NCI-H146 (cell line): ENCODE measurements at regions not wholly inside any gene's neighbourhood (a gene's known extent, or its start where the extent isn't known, plus 50 kb on each side); places are given as distances from the start of the nearest gene placed in this dataset.
A peak's percentile ranks its signal among the peaks of the same experiment; 100 is the strongest.
"Not testable (repeated sequence)": the region's sequence is repeated elsewhere in the genome, so short reads cannot be mapped to it uniquely, and the experiment has no call there.

ENCODE experiments used
- DNase-seq: peaks from one replicate; lab custom pipeline; 2025; lab: John Stamatoyannopoulos, UW

DNA sequence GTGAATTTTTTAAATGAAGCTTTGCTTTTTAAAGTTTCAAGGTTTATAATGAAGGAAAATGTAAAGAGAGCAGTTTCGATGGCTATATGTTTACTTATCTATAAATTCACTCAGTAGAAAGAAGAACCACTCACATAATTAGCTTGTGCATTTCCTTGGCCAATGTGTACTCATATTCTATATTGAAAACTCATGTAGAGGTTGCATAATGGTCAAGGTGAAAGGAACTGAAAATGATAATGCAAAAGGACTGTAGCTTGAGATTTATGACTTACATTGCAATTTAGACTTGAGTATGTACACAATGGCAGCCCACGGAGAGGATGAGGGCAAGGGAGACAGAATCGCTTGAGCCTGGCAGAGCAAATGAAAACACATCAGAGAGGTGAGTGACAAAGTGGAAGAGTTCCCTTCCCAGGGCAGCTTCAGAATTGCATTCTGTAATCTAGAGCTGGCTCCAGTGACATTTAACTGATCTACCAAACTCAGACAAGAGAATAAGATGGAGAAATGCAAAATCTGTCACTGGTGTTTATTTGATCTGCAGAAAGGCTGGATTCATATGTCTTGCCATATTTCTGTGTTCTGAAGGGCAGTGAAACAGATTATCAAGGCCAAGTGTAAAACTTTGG, 191.8 kb downstream of the TMEM200A start:
- no peak for DNase-seq

DNA sequence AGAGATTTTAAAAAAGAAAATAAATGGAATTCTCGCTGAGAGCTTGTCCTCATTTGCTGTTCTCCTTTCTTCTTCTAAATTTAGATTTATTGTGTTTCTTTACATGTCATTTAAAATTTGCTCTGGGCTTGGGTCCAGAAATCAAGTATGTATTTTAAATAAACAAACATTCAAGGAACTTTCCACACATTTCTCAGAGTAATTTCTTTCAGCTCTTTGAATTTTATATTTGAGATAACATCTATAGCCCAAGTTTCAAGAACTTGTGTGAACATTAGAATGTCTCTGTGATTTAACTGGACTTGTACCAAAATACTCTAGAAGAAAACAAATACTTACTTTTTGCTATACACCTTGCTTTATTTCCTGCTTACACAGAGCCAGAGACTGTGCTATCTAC, 192.3 kb downstream of the TMEM200A start:
- no peak for DNase-seq

DNA sequence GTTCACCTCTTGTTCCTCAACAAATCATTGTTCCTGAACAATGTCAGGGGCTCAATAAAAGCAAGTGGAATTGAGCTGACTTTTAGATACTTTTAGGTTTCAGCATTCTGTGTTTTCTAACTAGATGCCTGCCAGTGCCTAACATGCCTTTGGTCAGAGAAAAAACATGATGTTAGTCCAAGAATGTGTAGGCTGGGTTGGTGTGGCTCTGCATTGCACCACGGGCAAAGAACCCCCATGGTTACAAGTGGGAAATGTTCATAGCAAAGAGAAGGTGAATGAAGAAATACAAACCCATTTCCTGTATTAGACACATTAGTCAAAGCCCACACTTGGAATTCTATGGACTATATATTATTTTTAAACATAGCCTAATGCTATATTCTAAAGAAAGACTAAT, 193.3 kb downstream of the TMEM200A start:
- DNase-seq, result no peak

DNA sequence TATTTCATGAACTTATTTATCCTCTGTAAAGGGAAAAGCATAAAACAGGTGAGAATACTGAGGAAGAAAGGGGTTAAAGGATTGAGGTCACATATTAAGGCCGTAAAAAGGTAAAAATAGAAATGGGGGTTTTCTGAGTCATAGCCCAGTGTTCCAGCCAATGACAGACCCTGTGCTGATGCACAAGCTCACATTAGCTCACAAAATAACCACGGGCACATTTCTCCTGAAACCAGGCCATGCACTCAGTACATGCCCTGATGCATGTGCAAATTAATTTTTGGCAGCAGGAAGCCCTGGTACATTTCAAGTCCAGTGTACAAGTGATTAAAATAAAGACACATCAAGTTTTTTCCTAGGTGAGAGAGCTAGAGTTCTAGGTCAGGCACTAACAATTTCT, 194.4 kb downstream of the TMEM200A start:
- no peak for DNase-seq

DNA sequence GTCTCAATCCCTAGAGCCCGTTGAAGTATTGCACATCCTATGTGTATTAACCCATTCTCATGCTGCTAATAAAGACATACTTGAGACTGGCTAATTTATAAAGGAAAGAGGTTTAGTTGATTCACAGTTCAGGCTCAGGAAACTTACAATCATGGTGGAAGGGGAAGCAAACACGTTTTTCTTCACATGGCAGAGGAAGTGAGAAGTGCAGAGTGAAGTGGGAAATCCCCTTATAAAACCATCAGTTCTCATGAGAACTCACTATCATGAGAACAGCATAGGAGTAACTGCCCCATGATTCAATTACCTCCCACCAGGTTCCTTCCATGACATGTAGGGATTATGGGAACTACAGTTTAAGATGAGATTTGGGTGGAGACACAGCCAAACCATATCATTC, 195.3 kb downstream of the TMEM200A start:
- DNase-seq, result not testable (repeated sequence)

DNA sequence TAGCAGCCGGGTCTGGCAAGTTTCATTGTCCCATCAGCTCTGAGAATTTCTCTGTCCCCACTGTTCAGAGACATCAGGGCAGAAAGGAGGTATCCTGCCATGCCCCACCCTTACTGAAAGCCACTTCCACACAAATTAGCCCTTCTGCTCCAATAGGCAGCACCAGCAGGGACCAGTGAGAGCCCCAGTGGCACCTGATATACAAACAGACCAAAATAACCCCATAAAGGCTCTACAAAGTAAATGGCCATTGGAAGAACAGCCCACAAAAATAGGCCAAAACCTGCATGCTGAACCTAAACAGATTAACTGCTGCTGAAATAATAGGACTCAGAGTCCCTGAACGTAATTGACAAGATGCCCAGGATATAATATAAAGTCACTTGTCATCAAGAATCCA, 199.9 kb downstream of the TMEM200A start:
- DNase-seq, result no peak

DNA sequence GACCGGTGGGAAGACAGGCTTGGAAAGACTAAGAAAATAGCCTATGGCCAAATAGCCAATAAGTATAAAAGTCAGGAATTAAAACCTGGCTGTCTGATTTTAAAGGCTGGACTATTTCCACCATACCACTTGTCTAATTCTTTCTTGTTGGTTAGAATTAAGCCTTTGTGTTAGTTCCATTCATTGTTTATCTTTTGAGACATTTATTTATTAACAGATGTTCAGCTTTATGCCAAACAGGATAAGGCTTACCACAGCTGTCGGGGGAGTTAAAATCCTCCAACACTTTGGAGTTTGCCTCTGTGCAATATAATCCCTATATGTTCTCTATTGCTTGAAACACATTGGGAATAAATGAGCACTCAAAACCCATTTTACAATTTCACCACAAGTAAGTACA, 208.3 kb downstream of the TMEM200A start:
- no peak for DNase-seq

DNA sequence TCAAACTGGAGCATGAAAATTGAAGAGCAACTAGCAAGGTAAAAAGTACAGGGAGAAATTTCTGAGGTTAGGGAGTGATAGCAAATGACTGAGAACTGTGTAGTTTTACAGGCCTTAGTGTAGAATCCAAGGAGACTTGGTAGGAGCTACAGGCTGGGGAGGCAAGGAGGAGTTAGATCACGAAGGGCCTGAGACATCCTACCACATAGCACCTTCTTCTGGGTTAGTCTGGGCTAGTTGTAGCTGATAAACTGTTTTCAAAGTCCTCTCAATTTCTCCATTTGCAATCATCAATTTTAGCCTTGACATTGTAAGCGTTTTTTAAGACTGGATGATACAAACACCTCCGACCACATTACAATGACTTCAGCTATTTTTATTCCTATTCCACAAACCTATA, 209.7 kb downstream of the TMEM200A start:
- DNase-seq, result no peak

DNA sequence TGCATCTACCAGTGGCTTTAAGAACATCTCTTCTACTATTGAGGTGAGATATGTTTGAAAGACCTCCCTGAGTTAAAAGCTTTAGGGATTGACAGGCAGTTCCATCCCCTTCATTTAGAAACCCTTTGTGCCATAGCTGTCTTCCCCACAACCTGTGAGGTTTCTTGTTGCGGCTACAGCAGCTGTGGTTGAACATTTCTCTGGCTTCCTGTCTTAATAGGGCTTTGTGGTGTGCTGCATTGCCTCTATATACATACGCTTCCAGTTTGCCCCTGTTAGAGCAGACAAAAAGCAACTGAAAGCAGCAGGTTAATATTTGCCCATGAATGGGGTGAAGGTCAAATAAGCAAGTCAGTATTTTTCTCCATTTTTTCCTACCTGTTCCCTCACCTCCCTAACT, 210.2 kb downstream of the TMEM200A start:
- no peak for DNase-seq

DNA sequence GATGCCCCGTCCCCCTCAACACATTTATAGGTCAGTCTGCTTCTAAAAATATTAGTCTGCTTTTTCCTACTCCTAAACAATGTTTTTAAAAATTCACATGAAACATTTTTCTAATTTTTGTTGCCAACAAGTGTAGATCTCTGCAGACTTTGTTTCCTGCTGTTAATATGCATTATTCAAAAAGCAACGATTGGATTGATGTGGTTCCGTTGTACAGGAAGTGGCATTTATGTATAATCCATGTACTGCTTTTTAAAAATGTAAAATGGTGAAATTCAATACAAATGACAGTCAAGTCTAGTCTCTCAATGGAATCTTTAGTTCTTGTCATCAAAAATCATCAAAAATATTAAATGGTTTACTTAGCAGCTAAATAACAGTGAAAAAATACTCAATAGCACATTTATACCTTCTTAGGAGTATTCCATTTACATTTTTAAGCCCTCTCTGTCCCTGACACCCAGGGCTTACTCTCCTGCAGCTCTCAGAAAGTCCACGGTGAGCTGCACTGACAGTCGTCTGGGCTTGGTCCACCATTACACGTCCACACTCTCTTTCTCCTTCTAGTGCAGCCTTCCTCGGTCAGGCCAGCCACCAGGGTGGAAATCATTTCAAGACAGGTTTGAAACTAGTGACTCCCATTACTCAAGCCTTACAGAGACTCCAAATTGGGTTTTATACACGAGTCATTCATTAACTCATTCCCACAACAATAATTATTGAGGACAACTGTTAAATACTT, 211.5 kb downstream of the TMEM200A start:
- DNase-seq, result no peak

DNA sequence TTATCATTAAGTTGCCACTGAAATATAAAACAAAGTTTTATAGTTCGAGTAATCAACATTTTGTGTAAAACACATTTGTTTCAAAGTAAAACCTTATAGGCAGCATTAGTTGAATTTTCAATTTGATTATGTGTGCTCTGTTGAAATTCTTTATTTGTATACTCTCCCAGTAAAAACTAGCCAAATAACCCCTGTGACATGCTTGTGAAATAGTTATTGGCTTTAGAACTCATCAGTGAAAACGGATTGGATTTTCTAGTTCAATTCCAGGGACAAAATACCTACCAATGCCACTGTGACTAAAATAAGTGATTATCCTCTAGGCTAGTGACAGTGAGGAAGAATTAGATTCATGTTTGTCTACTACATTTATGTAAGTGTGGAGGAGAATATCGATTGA, 212.9 kb downstream of the TMEM200A start:
- no peak for DNase-seq

DNA sequence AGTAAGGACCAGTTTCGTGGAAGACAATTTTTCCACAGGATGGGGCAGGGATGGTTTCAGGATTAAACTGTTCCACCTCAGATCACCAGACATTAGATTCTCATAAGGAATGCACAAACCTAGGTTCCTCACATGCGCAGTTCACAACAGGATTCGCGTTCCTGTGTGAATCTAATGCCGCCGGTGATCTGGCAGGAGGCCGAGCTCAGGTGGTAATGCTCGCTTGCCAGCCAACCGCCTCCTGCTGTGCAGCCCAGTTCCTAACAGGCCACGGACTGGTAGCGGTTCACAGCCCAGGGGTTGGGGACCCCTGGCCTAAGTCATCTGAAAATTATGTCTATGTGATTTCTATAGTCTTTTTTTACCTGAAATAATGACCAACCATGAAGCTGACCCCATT, 217.5 kb downstream of the TMEM200A start:
- peak; percentile 11 for DNase-seq

DNA sequence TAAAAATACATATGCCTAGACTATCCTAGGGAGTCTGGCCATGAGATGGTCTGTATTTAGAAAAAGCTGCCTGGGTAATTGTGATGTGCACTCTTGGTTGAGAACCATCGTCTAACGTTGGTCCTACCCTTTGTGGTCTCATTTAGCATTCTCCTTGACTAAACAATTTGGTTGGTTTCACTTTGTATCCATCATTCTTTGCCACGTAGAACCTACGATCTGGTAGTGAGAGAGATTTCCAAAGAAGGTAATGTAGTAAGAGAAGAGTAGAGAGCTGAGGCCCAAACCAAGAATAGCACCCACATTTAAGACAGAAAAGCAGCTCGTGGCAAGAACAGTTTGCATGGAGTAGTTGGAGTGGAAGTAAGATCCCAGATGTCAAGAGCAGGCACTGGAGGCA, 219.8 kb downstream of the TMEM200A start:
- no peak for DNase-seq

DNA sequence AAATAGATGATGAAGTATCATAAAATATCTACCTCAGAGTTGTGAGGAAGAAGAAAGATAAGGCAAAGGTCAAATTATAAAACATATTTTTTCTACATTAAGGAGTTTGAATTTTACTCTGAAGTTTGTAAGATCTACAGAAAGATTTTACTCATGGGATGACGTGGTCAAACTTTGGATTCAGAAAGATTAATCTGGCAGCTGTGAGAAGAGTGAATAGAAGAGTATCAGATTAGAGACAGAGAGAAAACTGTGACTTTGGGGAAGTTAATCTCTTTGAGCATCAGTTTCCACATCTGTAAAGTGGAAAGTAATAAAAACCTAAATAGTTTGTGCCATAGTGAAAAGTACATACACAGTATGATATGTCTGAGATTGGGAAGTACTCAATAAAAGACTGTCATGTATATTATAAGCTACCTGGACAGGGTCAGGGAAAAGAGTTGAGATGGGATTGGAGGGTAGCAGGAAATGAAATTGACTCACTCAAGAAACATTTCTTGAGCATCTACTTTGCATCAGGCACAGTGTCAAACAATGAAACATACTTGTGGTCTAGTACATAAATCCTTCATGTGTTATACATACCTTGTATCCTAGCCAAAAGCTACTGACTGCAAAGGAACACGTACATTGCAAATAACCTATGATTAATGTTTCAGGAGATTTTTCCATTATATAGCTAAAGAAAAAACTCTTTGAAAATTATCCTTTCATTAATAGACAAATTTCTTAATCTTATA, 222.1 kb downstream of the TMEM200A start:
- DNase-seq, result no peak

DNA sequence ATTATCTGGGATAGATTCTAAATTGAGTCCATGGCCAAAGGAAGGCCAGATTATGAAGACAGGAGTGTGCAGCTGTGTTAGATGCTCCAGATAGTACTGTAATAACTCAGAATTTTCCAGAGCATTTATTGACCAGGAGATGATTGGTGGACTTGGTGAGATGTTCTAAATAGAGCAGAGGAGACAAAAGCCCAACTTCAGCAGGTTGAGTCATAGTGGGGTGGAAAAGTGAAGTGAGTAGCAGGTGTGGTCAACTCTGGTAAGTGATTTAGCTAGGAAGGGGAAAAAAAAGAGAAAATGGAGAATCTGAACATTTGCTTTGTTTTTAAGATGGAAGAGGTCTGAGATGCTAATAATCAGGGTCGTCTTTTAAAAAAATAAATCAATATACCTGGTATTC, 227.4 kb downstream of the TMEM200A start:
- no peak for DNase-seq

DNA sequence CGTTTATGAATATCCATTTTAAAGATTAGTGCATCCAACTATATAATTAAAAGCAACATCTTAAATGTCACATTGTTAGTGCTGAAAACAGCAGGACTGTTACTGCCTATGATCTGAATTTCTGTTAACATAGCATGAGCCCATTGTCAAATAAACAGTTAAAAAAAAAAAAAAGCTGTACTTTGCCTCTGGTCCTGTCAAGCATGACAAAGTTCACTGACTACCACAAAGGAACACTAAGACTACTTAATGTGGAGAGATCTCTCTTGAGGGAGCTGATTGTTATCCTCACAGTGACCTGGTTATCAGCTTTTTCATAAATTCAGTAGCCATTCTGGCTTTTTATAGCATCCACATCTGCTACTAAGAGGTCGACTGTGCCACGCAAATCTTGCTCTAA, 228.1 kb downstream of the TMEM200A start:
- no peak for DNase-seq

DNA sequence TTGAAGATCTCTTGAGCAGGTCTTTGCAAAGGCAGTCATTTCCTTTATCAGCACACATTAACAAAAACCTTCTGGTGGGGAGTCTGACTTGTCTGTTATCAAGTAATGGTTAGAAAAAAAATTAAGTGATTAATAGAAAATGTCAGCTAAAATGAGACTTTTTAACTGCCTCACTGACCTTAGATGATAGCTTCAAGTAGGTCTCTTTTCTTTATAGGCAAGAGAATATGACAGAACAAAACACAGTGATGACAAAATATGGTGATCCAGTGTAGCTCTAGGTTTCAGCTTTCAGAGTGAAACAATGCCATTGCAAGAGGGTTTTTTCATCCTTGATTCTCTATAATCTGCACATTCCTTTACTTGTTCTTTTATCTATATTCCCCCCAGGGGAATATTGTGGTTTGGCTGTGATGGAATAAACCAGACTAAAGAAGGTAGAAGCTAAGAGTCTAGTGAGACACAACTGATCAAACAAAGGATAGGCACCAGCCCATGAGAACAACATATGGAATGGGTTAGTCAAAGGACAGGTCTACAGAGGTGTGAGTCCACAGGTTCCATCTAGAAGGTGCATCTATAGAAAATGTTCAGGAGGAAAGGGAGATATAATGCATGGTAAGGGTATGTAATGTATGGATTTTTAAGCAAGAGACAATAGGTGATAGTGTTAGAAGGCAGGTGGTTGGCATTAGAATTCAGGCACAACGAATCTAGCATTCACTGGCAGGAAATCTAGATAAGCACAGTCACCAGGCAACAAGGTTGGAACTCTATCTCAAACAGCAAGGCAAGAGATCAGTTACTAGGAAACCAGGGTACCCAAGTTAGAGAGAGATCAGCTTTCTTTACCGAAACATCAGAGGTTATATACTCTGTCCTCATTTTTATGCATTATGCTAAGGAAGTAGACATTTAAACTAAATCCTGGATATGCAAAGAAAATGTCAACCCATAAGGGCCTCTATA, 228.9 kb upstream of the SMLR1 start:
- no peak for DNase-seq

DNA sequence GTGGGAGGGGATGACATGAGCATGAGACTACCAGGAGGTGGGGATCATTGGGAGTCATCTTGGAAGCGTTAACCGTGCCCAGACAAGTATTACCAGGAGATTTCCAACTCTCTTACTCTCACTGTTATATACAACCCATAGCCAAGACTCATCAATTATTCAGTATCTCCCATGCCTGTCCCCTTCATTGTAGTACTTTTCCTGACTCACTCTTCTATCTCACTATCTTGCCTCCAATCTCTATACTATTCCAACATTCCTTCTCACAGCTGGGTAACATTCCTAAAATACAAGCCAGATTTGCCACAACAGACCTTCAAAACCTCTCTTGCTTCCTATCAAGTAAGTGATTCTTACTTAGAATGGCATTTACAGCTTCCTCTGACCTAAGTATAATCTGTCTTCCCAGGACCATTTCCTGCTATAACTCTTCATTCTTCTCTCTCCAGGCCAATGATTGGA, 226.3 kb upstream of the SMLR1 start:
- DNase-seq, result no peak

DNA sequence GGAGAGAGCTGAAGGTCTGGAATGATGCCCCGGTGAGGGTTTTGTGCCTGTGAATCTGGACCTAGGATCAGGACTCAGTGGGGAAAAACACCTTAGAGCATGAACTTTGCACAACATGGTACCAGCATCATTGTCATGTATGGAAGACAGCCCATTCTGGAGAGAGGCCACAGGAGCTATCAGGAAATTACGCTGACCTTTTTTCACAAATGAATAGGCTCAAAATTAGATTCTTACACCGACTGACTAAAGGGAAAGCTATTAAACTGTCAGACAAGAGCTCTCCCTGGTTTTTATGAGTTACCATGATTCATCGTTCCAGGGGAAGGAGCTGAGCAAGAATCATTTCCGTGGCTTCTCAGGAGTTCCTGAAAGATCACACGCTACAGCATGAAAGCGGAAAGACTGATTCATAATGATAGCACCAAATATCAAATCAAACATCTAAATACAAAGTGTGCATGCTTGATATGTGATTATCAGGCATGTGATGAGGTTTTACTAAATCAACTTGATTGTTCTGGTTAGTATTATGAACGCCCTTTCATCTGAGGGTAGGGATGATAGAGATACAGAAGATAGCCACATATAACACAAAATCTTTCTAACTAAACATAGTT, 224.9 kb upstream of the SMLR1 start:
- DNase-seq, result no peak

DNA sequence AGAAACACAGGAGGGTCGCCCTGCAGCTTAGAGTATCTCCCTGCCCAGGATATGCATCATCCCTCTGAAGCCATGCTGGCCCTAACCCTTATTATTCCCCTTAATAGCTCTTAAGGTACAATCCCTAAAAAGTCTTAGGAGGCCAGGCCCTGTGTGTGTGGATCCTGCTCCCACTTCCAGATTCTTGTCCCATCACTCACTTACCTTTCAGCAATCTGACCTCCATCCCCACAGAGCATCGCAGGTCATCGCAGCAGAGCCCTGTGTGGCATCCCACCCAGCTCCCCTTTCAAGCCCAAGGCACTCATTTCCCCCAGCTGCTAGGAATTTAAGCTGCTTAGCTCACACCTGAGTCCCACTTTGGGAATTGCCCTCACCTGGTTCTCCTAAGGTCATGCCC, 223.8 kb upstream of the SMLR1 start:
- DNase-seq, result no peak

DNA sequence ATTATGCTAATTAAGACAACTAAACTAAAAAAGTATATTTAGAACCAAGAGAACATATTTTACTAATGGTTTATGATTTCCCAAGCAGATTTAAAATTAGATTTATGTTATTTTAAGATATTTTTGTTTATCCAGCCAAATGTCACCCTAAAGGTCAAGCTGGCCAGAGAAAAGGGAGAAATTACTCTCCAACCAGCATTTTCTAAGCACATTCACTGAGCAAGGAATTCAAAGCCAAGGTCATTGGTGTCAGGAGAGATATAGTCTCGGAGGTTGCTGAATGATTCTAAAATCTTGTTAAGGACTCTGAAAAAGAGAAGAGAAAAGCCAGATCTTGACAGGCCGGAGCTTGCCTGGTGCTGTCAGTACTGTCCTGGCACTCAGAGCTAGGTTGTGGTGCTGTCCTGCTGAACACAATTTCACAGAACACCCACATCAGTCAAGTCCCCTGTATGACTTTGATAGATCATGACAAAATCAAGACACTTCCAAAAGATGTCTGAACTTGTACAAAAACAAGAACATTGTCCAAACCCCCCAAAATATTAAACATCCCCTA, 222.3 kb upstream of the SMLR1 start:
- no peak for DNase-seq
